ENCODE measurements at regions not wholly inside any gene's neighbourhood (a gene's known extent, or its start where the extent isn't known, plus 50 kb on each side); places are given as distances from the start of the nearest gene placed in this dataset.

- no peak for FAIRE-seq
- CTCF ChIA-PET, result no interaction called here
- no peak overlapping the region for H3K4me3 ChIP-seq
- WGBS (ENCODE audit: missing lambda C conversion rate), result 70% methylated on average over 3 of the region's 3 CpGs
- no peak overlapping the region for H3K4me2 ChIP-seq
- H3K27ac ChIP-seq, result no peak overlapping the region
- no peaks in the 10 kb centered on the region for H3K4me1 ChIP-seq
- DNase-seq (ENCODE audit: low read depth in 1 of 2, low spot score in 1 of 2), result no peak
- no peak for ATAC-seq
- POLR2A ChIA-PET, result no interaction called here
- H3K9me3 ChIP-seq, result no peaks in the 10 kb centered on the region
- TF ChIP-seq HES2 (IDR thresholded peaks at IDR 0.05) (no peak), TP53 (CRISPR knock-in tag; IDR thresholded peaks at IDR 0.05) (no peak)
These were observed 392.2 kb upstream of the NFE2L3 start for GRCh38 chr7:25759748-25760147.

- no peak for ATAC-seq
These were observed 389.2 kb upstream of the NFE2L3 start for GRCh38 chr7:25762511-25763462.

More at GRCh38 chr7:25762511-25763462, 389.2 kb upstream of the NFE2L3 start:
- Histone ChIP-seq H3K27ac (no peak overlapping the region), H3K4me3 (no peak overlapping the region), H3K4me1 (no peaks in the 10 kb centered on the region), H3K9me3 (no peaks in the 10 kb centered on the region), H3K4me2 (no peak overlapping the region)
- ChIA-PET CTCF (no interaction called here), POLR2A (no interaction called here)
- TF ChIP-seq RAD21 (conservative IDR thresholded peaks at IDR 0.05 in 1 of 2, IDR thresholded peaks at IDR 0.05 in 1 of 2) (no peak), HOXB13 (CRISPR knock-in tag; IDR thresholded peaks at IDR 0.05; ENCODE audit: low read depth) (no peak), TFCP2L1 (CRISPR knock-in tag; IDR thresholded peaks at IDR 0.05) (no peak), USF2 (IDR thresholded peaks at IDR 0.05) (no peak), HOXA7 (CRISPR knock-in tag; IDR thresholded peaks at IDR 0.05) (no peak), CTCF (IDR thresholded peaks at IDR 0.05) (no peak), HMGXB4 (CRISPR knock-in tag; IDR thresholded peaks at IDR 0.05; ENCODE audit: borderline replicate concordance) (no peak), RCOR1 (IDR thresholded peaks at IDR 0.05; ENCODE audit: low read depth, low read length) (no peak), EHF (CRISPR knock-in tag; IDR thresholded peaks at IDR 0.05) (no peak), MAX (IDR thresholded peaks at IDR 0.05) (no peak), CHD2 (IDR thresholded peaks at IDR 0.05; ENCODE audit: low read length, partially characterized antibody) (no peak), CBX8 (IDR thresholded peaks at IDR 0.05) (no peak), HEYL (CRISPR knock-in tag; IDR thresholded peaks at IDR 0.05) (no peak), ZSCAN20 (CRISPR knock-in tag; IDR thresholded peaks at IDR 0.05) (no peak), NPAS2 (CRISPR knock-in tag; IDR thresholded peaks at IDR 0.05; ENCODE audit: borderline replicate concordance) (no peak)
- WGBS (ENCODE audit: missing lambda C conversion rate), result 22% methylated on average over 12 of the region's 12 CpGs
- FAIRE-seq (no peak), DNase-seq (ENCODE audit: low read depth in 1 of 2, low spot score in 1 of 2) (no peak)

All from A549 (cell line).